SJCRH30 (cell line): ENCODE measurements at regions not wholly inside any gene's neighbourhood (a gene's known extent, or its start where the extent isn't known, plus 50 kb on each side); places are given as distances from the start of the nearest gene placed in this dataset.

Experiments
- DNase-seq, 2 experiments: peaks; one replicate each; pipeline ENCODE4 v3.0.0-alpha.2; 2015 to 2020
- H3K27ac ChIP-seq: fragments of 250-450 bp; sonication (Bioruptor Pico); 2 replicates; pipeline ENCODE4 v1.5.1; 2020; ENCODE audit warnings: mild to moderate bottlenecking, moderate library complexity
- H3K27me3 ChIP-seq: fragments of 250-450 bp; sonication (Bioruptor Pico); 2 replicates; pipeline ENCODE4 v1.5.1; 2020; ENCODE audit warnings: mild to moderate bottlenecking, moderate library complexity
- H3K36me3 ChIP-seq: fragments of 250-450 bp; sonication (Bioruptor Pico); 2 replicates; pipeline ENCODE4 v1.5.1; 2020; ENCODE audit warnings: mild to moderate bottlenecking, moderate library complexity
- H3K4me1 ChIP-seq: fragments of 250-450 bp; sonication (Bioruptor Pico); 2 replicates; pipeline ENCODE4 v1.5.1; 2020; ENCODE audit warnings: mild to moderate bottlenecking, moderate library complexity
- H3K4me3 ChIP-seq: fragments of 250-450 bp; sonication (Bioruptor Pico); 2 replicates; pipeline ENCODE4 v1.5.1; 2020; ENCODE audit warnings: mild to moderate bottlenecking, moderate library complexity
- H3K9me3 ChIP-seq: fragments of 250-450 bp; sonication (Bioruptor Pico); replicated peaks from 2 replicates; pipeline ENCODE4 v1.5.1; 2020; ENCODE audit warnings: mild to moderate bottlenecking, moderate library complexity

DNA sequence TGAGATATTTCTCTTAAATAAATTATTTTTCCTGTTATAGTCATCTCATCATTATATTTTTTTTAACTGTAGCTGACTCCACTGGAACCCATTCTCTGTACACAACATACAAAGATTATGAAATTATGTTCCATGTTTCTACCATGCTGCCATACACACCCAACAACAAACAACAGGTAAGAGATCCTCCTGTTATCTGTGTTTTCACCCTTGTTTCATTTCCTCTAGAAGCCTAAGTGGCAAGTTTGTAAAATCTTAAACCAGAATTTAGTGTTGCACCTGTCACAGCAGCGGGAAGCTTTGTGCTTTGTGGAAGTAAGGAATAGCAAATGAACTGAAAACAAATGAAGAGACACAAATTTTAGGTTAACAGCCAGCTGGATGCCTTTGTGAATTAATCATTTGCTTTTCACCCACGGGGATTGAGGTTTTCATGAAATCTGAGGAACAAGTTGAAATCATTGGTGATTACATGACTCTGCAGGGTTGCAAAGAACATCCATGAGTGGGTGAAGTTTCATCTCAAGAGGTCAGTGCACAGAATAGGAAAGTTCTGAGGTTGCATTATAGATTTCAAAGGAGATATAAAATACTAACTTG lies 273.9 kb upstream of the RGS6 start:
- Histone ChIP-seq H3K4me3 (no peak overlapping the region), H3K4me1 (peaks cover 24% of the 10 kb centered on the region), H3K36me3 (no peaks in the 10 kb centered on the region; the same call in 1 of the 2 replicates), H3K27me3 (no peaks in the 10 kb centered on the region), H3K9me3 (no peaks in the 10 kb centered on the region), H3K27ac (0 out of 2 replicates have a peak overlapping the region, but pooled peaks have one; percentile 0)
- DNase-seq, result no peak

DNA sequence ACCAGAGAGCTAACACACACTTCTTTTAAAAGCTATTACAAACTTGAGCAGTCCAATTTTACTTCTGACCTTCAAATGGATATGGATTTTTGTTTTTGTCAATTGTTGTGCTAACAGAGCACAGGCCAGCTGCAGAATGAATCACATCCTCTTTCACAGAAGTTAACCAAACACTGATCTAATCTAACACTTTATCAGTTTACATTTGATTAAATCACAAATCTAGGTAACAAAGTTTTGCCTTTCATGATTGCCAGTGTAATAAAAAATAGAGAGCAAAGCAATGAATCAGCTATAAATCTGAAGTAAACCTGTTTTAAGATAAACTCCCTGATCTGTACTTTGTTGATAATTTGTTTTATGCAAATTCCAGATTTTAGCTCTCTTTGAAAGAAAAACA lies 273.1 kb upstream of the RGS6 start:
- no peak overlapping the region for H3K4me3 ChIP-seq
- H3K36me3 ChIP-seq, result no peaks in the 10 kb centered on the region; the same call in 1 of the 2 replicates
- no peaks in the 10 kb centered on the region for H3K27me3 ChIP-seq
- H3K4me1 ChIP-seq, result peaks cover 24% of the 10 kb centered on the region
- no peak overlapping the region for H3K27ac ChIP-seq
- DNase-seq, result no peak
- H3K9me3 ChIP-seq, result no peaks in the 10 kb centered on the region

- no peak for DNase-seq
- no peak overlapping the region for H3K27ac ChIP-seq
- no peaks in the 10 kb centered on the region for H3K9me3 ChIP-seq
- no peaks in the 10 kb centered on the region; the same call in 1 of the 2 replicates for H3K36me3 ChIP-seq
- no peak overlapping the region for H3K4me3 ChIP-seq
- H3K4me1 ChIP-seq, result peaks cover 44% of the 10 kb centered on the region
- no peaks in the 10 kb centered on the region for H3K27me3 ChIP-seq
Measured at GRCh38 chr14:71661441-71661840, 270.8 kb upstream of the RGS6 start.

GRCh38 chr14:71662291-71662790 lies 269.9 kb upstream of the RGS6 start:
- H3K27me3 ChIP-seq, result no peaks in the 10 kb centered on the region
- no peaks in the 10 kb centered on the region for H3K9me3 ChIP-seq
- H3K36me3 ChIP-seq, result no peaks in the 10 kb centered on the region; the same call in 1 of the 2 replicates
- peaks cover 53% of the 10 kb centered on the region for H3K4me1 ChIP-seq
- no peak overlapping the region for H3K27ac ChIP-seq
- H3K4me3 ChIP-seq, result no peak overlapping the region
- no peak for DNase-seq

DNA sequence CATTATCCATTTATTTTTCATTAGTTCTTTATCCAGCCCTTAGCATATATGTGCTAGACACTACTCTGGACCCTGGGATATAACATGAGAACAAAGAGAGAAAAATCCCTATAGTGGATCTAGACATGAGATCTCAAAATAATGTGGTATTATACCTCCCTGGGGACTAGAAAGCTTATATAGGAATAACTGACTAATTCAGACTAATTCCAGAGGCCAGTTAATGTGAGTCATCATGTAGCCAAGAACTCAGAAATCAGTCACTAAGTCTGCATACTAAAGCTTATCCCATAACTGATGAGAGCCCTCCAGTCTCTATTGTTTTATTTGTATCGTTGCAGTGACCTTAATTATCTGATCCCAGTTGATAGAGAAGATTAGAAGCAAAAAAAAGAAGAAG lies 267.1 kb upstream of the RGS6 start:
- Histone ChIP-seq H3K4me3 (no peak overlapping the region), H3K27me3 (no peaks in the 10 kb centered on the region), H3K36me3 (no peaks in the 10 kb centered on the region), H3K27ac (0 out of 2 replicates have a peak overlapping the region, but pooled peaks have one; percentile 1), H3K4me1 (peaks cover 58% of the 10 kb centered on the region), H3K9me3 (no peaks in the 10 kb centered on the region)
- DNase-seq, result peak in 1 of 2 experiments; percentile 72

DNA sequence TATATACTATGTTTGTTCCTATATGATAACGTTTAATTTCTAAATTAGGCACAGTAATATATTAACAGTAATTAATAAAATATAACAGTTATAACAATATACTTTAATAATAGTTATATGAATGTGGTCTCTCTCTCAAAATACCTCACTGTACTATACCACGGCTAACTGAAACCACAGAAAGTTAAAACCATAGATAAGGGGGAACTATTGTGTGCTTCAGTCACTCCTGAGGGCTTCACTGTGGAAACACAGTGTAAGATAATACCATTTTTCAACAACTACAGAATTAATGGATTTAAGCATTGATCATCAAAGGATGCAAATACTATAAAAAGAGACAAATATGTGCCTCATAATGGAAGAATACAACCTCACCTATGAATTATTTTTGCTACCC lies 266.4 kb upstream of the RGS6 start:
- Histone ChIP-seq H3K27me3 (no peaks in the 10 kb centered on the region), H3K9me3 (no peaks in the 10 kb centered on the region), H3K4me1 (peaks cover 55% of the 10 kb centered on the region), H3K27ac (0 out of 2 replicates have a peak overlapping the region, but pooled peaks have one; percentile 1), H3K4me3 (no peak overlapping the region), H3K36me3 (no peaks in the 10 kb centered on the region)
- peak in 1 of 2 experiments; percentile 36 for DNase-seq

- no peak for DNase-seq
- Histone ChIP-seq H3K4me3 (no peak overlapping the region), H3K36me3 (no peaks in the 10 kb centered on the region), H3K9me3 (no peaks in the 10 kb centered on the region), H3K4me1 (peaks cover 55% of the 10 kb centered on the region), H3K27me3 (no peaks in the 10 kb centered on the region), H3K27ac (no peak overlapping the region)
Measured at GRCh38 chr14:71666571-71667145, 265.6 kb upstream of the RGS6 start.

GRCh38 chr14:71668186-71668912 lies 263.9 kb upstream of the RGS6 start:
- no peaks in the 10 kb centered on the region for H3K36me3 ChIP-seq
- no peaks in the 10 kb centered on the region for H3K27me3 ChIP-seq
- H3K9me3 ChIP-seq, result no peaks in the 10 kb centered on the region
- H3K27ac ChIP-seq, result peak overlapping the region; percentile 68
- H3K4me1 ChIP-seq, result peaks cover 55% of the 10 kb centered on the region
- peak; percentile 46 to 85 for DNase-seq
- no peak overlapping the region for H3K4me3 ChIP-seq

DNA sequence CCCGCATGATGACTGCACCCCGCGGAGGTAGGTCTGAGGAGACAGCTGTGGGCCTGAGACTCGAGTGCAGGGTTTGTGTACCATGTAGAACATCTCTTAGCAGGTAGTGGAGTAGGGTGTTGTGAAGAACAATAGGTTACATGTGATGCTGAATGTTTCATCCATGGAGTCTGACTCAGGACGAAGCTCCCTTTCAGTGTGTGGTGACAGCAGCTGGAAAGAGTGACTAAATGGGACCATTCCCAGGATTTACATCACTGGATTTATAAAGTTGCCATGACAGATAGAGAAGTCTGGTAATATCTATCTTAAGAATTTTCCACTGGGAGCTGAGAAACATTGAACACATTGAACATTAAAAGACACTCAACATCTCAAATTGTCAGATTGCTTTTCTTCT lies 259.6 kb upstream of the RGS6 start:
- Histone ChIP-seq H3K4me3 (no peak overlapping the region), H3K27ac (no peak overlapping the region), H3K4me1 (peaks cover 23% of the 10 kb centered on the region), H3K9me3 (no peaks in the 10 kb centered on the region), H3K36me3 (no peaks in the 10 kb centered on the region), H3K27me3 (no peaks in the 10 kb centered on the region)
- no peak for DNase-seq

DNA sequence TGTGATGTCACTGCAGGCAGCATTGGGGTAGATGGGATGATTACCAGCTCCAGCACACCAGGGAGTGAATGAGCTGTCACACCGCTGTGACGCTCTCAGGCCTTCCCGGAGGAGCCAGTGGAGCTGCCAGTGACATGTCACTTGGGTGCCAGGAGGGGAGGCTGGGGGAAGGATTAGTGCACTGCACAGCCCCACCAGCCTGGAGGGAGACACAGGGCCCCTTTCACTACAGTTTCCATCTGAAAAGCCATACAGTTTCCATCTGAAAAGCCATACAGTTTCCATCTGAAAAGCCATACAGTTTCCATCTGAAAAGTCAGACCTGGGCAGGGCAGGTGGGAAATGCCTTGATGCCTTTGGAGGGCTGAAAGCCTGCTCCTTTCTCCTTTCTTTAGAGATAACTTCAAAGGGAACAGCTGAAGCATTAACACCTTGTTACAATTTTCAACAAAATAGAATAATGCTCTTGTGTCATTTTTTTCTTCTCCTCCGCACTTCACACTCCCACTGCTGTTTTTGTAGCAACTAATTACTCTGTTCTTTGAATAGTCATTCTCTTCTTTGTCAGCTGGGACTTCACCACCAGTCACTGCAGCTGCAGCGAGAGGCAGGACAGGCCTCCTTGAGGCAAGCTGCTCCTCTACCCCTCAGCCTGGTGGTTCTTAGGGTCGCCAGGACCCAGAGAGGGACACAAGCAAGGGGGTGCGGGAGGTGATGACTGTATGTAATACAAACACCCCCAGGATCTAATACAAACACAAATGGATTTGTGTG lies 256.9 kb upstream of the RGS6 start:
- H3K4me1 ChIP-seq, result no peaks in the 10 kb centered on the region
- no peaks in the 10 kb centered on the region for H3K9me3 ChIP-seq
- no peak for DNase-seq
- no peak overlapping the region for H3K4me3 ChIP-seq
- H3K27ac ChIP-seq, result no peak overlapping the region
- H3K27me3 ChIP-seq, result no peaks in the 10 kb centered on the region
- no peaks in the 10 kb centered on the region for H3K36me3 ChIP-seq

DNA sequence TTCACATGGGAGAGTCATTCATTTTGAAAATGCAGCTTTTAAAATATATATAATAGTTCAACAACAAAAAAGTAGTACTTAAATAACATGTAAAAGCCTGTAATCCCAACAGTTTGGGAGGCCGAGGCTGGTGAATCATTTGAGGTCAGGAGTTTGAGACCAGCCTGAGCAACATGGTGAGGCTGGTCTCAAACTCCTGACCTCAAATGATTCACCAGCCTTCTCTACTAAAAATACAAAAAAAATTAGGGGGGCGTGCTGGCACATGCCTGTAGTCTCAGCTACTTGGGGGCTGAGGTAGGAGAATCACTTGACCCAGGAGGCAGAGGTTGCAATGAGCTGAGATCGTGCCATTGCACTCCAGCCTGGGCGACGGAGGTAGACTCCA lies 256.3 kb upstream of the RGS6 start:
- H3K9me3 ChIP-seq, result no peaks in the 10 kb centered on the region
- H3K4me3 ChIP-seq, result no peak overlapping the region
- no peak overlapping the region for H3K27ac ChIP-seq
- no peak for DNase-seq
- no peaks in the 10 kb centered on the region for H3K27me3 ChIP-seq
- no peaks in the 10 kb centered on the region for H3K4me1 ChIP-seq
- no peaks in the 10 kb centered on the region for H3K36me3 ChIP-seq

GRCh38 chr14:71680736-71681387 lies 251.4 kb upstream of the RGS6 start:
- H3K9me3 ChIP-seq, result no peaks in the 10 kb centered on the region
- no peaks in the 10 kb centered on the region for H3K27me3 ChIP-seq
- H3K27ac ChIP-seq, result no peak overlapping the region
- H3K36me3 ChIP-seq, result no peaks in the 10 kb centered on the region
- no peak overlapping the region for H3K4me3 ChIP-seq
- no peak for DNase-seq
- no peaks in the 10 kb centered on the region for H3K4me1 ChIP-seq

DNA sequence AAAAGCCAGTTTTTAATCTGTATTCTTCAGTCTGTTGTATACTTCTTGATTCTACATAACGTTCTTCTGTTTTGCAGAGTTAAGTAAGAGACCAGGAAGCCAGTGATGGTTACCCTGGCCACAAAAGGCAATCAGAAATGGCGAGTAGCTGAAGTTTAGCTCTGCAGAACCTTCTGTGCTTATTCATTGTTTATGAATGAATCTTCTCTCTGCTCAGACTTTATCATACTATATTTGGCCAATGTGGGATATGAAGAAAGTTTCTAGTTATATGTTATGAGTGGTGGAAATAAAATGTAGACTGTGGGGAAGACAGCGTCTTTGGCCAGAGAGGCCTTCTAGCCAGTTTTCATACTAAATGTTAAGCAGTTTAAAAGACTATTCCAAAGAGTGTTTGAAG lies 249.9 kb upstream of the RGS6 start:
- Histone ChIP-seq H3K4me3 (no peak overlapping the region), H3K27me3 (no peaks in the 10 kb centered on the region), H3K9me3 (no peaks in the 10 kb centered on the region), H3K36me3 (peaks cover under 1% of the 10 kb centered on the region; the same call in 1 of the 2 replicates), H3K4me1 (no peaks in the 10 kb centered on the region; the same call in 1 of the 2 replicates), H3K27ac (no peak overlapping the region)
- no peak for DNase-seq

- no peak overlapping the region for H3K4me3 ChIP-seq
- H3K36me3 ChIP-seq, result peaks cover 3% of the 10 kb centered on the region; the same call in 1 of the 2 replicates
- no peaks in the 10 kb centered on the region for H3K27me3 ChIP-seq
- no peak for DNase-seq
- H3K4me1 ChIP-seq, result peaks cover 2% of the 10 kb centered on the region
- H3K27ac ChIP-seq, result no peak overlapping the region
- no peaks in the 10 kb centered on the region for H3K9me3 ChIP-seq
Measured at GRCh38 chr14:71684323-71684722, 247.9 kb upstream of the RGS6 start.
